GM23338 (cell line): ENCODE measurements at regions not wholly inside any gene's neighbourhood (a gene's known extent, or its start where the extent isn't known, plus 50 kb on each side); places are given as distances from the start of the nearest gene placed in this dataset.

Experiments used
- ATAC-seq: fragments of 200-7000 bp; cut with Tn5 transposase; 3 replicates; pipeline ENCODE4 v1.9.1; 2020
- DNase-seq: peaks from one replicate; pipeline ENCODE4 v3.0.0-alpha.2; 2015; ENCODE audit warnings: low spot score
- H2AFZ ChIP-seq: fragments of 200-600 bp; sonication (generic); 2 replicates; pipeline ENCODE4 v1.8.0; 2016; ENCODE audit warnings: antibody characterized with exemption, mild to moderate bottlenecking, moderate library complexity
- H3F3A ChIP-seq: fragments of 200-600 bp; sonication (generic); replicated peaks from 2 replicates; pipeline ENCODE4 v1.8.0; 2017; ENCODE audit warnings: antibody characterized with exemption, mixed run types, low read depth
- H3K27ac ChIP-seq: fragments of 200-600 bp; sonication (generic); 2 replicates; pipeline ENCODE4 v1.6.1; 2016; ENCODE audit warnings: low read depth
- H3K27me3 ChIP-seq: fragments of 200-600 bp; sonication (generic); 2 replicates; pipeline ENCODE4 v1.8.0; 2016; ENCODE audit warnings: mild to moderate bottlenecking, mixed run types, moderate library complexity; ENCODE audit not compliant: insufficient read depth
- H3K36me3 ChIP-seq: fragments of 200-600 bp; sonication (generic); 2 replicates; pipeline ENCODE4 v1.8.0; 2016; ENCODE audit warnings: mild to moderate bottlenecking; ENCODE audit not compliant: insufficient read depth
- H3K4me1 ChIP-seq: fragments of 200-600 bp; sonication (generic); 2 replicates; pipeline ENCODE4 v1.8.0; 2016; ENCODE audit warnings: mild to moderate bottlenecking, moderate library complexity; ENCODE audit not compliant: insufficient read depth
- H3K4me2 ChIP-seq: fragments of 200-600 bp; sonication (generic); 2 replicates; pipeline ENCODE4 v1.7.1; 2017; ENCODE audit warnings: mixed run types
- H3K4me3 ChIP-seq: fragments of 200-600 bp; sonication (generic); 2 replicates; pipeline ENCODE4 v1.6.1; 2016; ENCODE audit warnings: mixed run types
- H3K79me2 ChIP-seq: fragments of 200-600 bp; sonication (generic); replicated peaks from 2 replicates; pipeline ENCODE4 v1.8.0; 2017; ENCODE audit warnings: mild to moderate bottlenecking; ENCODE audit not compliant: insufficient read depth
- H3K9me2 ChIP-seq: fragments of 200-600 bp; sonication (generic); 2 replicates; pipeline ENCODE4 v1.8.0; 2017; ENCODE audit not compliant: insufficient read depth
- H4K20me1 ChIP-seq: fragments of 200-600 bp; sonication (generic); replicated peaks from 2 replicates; pipeline ENCODE4 v1.8.0; 2017; ENCODE audit warnings: mild to moderate bottlenecking; ENCODE audit not compliant: insufficient read depth
- H3K27ac Mint-ChIP-seq: 2 replicates; pipeline ENCODE4 v1.8.0; 2020; ENCODE audit warnings: inconsistent platforms, mild to moderate bottlenecking, moderate library complexity, mixed read lengths
- H3K27me3 Mint-ChIP-seq: 3 replicates; pipeline ENCODE4 v1.8.0; 2022; ENCODE audit warnings: low read depth, mild to moderate bottlenecking, moderate library complexity, mixed read lengths, inconsistent platforms; ENCODE audit not compliant: insufficient read depth, poor library complexity
- H3K36me3 Mint-ChIP-seq: 3 replicates; pipeline ENCODE4 v1.8.0; 2021; ENCODE audit warnings: low read depth, mild to moderate bottlenecking, inconsistent platforms, moderate library complexity, mixed read lengths
- H3K4me1 Mint-ChIP-seq: 3 replicates; pipeline ENCODE4 v1.8.0; 2020; ENCODE audit warnings: mild to moderate bottlenecking, inconsistent platforms, mixed read lengths
- H3K4me3 Mint-ChIP-seq: 3 replicates; pipeline ENCODE4 v1.8.0; 2021; ENCODE audit warnings: moderate library complexity, mild to moderate bottlenecking, inconsistent platforms, mixed read lengths
- H3K9me3 Mint-ChIP-seq: 3 replicates; pipeline ENCODE4 v1.8.0; 2020; ENCODE audit warnings: moderate library complexity, mild to moderate bottlenecking, inconsistent platforms, mixed read lengths
- CREB1 ChIP-seq: fragments of 250-450 bp; sonication (Bioruptor Pico); IDR thresholded peaks from 2 replicates; pipeline ENCODE4 v1.5.0; 2020; ENCODE audit warnings: low read depth, mild to moderate bottlenecking, moderate library complexity
- CTCF ChIP-seq, 2 experiments: fragments of 200-600 bp in 1 of 2; sonication (generic) in 1 of 2; conservative IDR thresholded peaks; 2 replicates each; pipeline versions ENCODE4 v1.5.1 to v1.6.1; 2016 to 2017; ENCODE audit warnings: antibody characterized with exemption in 2 of 2, low read depth in 2 of 2, mild to moderate bottlenecking in 2 of 2, moderate library complexity in 1 of 2
- EZH2 ChIP-seq: fragments of 200-600 bp; sonication (generic); IDR thresholded peaks from one replicate; pipeline ENCODE4 v1.8.0; 2017; ENCODE audit warnings: antibody characterized with exemption, mild to moderate bottlenecking, low read depth; ENCODE audit not compliant: unreplicated experiment
- EZH2phosphoT487 ChIP-seq: fragments of 200-600 bp; sonication (generic); IDR thresholded peaks from one replicate; pipeline ENCODE4 v1.8.1; 2018; ENCODE audit warnings: antibody characterized with exemption; ENCODE audit not compliant: unreplicated experiment
- JUNB ChIP-seq: IDR thresholded peaks from one replicate; pipeline ENCODE4 v1.6.1; 2016; ENCODE audit warnings: antibody characterized with exemption; ENCODE audit not compliant: unreplicated experiment
- NANOG ChIP-seq: IDR thresholded peaks from 2 replicates; pipeline ENCODE4 v1.6.1; 2016; ENCODE audit warnings: antibody characterized with exemption, borderline replicate concordance
- POLR2AphosphoS5 ChIP-seq: IDR thresholded peaks from 2 replicates; pipeline ENCODE4 v1.6.1; 2016; ENCODE audit warnings: antibody characterized with exemption, low read depth
- STAT1 ChIP-seq: IDR thresholded peaks from one replicate; pipeline ENCODE4 v1.6.1; 2016; ENCODE audit warnings: antibody characterized with exemption; ENCODE audit not compliant: unreplicated experiment
- ZNF114 ChIP-seq: fragments of 250-450 bp; sonication (Bioruptor Pico); IDR thresholded peaks from 2 replicates; pipeline ENCODE4 v1.5.0; 2020; ENCODE audit warnings: mild to moderate bottlenecking, moderate library complexity
- ZNF331 ChIP-seq: fragments of 250-450 bp; sonication (Bioruptor Pico); IDR thresholded peaks from 2 replicates; pipeline ENCODE4 v1.5.0; 2020; ENCODE audit warnings: low read depth, mild to moderate bottlenecking, moderate library complexity
- ZNF462 ChIP-seq: fragments of 250-450 bp; sonication (Bioruptor Pico); IDR thresholded peaks from 2 replicates; pipeline ENCODE4 v1.5.0; 2020; ENCODE audit warnings: mild to moderate bottlenecking, moderate library complexity
- TF ChIP-seq, protein P1 (sequence below): IDR thresholded peaks from one replicate; pipeline ENCODE4 v1.6.1; 2018; ENCODE audit warnings: antibody characterized with exemption; ENCODE audit not compliant: unreplicated experiment
- TF ChIP-seq, protein P2 (sequence below): IDR thresholded peaks from 2 replicates; pipeline ENCODE4 v1.6.1; 2016; ENCODE audit warnings: antibody characterized with exemption

GRCh38 chr7:27442455-27442854, 199.9 kb downstream of the EVX1 start:
- H3K4me2 ChIP-seq = no peak overlapping the region
- H3K4me1 Mint-ChIP-seq = no peaks in the 10 kb centered on the region
- H3K9me2 ChIP-seq = peaks cover 7% of the 10 kb centered on the region; the same call in 1 of the 2 replicates
- no peaks in the 10 kb centered on the region for H3F3A ChIP-seq
- H3K4me3 Mint-ChIP-seq = no peak overlapping the region
- H3K27me3 ChIP-seq = no peaks in the 10 kb centered on the region
- no peaks in the 10 kb centered on the region for H3K4me1 ChIP-seq
- TF ChIP-seq EZH2 (no peak), JUNB (no peak), ZNF331 (CRISPR knock-in tag) (no peak), POLR2AphosphoS5 (no peak), ZNF114 (CRISPR knock-in tag) (no peak), STAT1 (no peak), CTCF (conservative IDR thresholded peaks at IDR 0.05; ENCODE audit: low read depth in 2 of 2) (no peak), EZH2phosphoT487 (no peak), NANOG (no peak), ZNF462 (CRISPR knock-in tag) (no peak), CREB1 (no peak)
- TF ChIP-seq, protein P1, sequence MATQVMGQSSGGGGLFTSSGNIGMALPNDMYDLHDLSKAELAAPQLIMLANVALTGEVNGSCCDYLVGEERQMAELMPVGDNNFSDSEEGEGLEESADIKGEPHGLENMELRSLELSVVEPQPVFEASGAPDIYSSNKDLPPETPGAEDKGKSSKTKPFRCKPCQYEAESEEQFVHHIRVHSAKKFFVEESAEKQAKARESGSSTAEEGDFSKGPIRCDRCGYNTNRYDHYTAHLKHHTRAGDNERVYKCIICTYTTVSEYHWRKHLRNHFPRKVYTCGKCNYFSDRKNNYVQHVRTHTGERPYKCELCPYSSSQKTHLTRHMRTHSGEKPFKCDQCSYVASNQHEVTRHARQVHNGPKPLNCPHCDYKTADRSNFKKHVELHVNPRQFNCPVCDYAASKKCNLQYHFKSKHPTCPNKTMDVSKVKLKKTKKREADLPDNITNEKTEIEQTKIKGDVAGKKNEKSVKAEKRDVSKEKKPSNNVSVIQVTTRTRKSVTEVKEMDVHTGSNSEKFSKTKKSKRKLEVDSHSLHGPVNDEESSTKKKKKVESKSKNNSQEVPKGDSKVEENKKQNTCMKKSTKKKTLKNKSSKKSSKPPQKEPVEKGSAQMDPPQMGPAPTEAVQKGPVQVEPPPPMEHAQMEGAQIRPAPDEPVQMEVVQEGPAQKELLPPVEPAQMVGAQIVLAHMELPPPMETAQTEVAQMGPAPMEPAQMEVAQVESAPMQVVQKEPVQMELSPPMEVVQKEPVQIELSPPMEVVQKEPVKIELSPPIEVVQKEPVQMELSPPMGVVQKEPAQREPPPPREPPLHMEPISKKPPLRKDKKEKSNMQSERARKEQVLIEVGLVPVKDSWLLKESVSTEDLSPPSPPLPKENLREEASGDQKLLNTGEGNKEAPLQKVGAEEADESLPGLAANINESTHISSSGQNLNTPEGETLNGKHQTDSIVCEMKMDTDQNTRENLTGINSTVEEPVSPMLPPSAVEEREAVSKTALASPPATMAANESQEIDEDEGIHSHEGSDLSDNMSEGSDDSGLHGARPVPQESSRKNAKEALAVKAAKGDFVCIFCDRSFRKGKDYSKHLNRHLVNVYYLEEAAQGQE = no peak
- TF ChIP-seq, protein P2, sequence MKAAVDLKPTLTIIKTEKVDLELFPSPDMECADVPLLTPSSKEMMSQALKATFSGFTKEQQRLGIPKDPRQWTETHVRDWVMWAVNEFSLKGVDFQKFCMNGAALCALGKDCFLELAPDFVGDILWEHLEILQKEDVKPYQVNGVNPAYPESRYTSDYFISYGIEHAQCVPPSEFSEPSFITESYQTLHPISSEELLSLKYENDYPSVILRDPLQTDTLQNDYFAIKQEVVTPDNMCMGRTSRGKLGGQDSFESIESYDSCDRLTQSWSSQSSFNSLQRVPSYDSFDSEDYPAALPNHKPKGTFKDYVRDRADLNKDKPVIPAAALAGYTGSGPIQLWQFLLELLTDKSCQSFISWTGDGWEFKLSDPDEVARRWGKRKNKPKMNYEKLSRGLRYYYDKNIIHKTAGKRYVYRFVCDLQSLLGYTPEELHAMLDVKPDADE = no peak
- ATAC-seq = no peak
- H3K4me3 ChIP-seq = no peak overlapping the region
- H3K27me3 Mint-ChIP-seq = no peaks in the 10 kb centered on the region
- no peak for DNase-seq
- H3K27ac ChIP-seq = no peak overlapping the region
- H3K27ac Mint-ChIP-seq = no peak overlapping the region
- H3K9me3 Mint-ChIP-seq = no peaks in the 10 kb centered on the region
- no peaks in the 10 kb centered on the region for H3K79me2 ChIP-seq
- no peak overlapping the region for H2AFZ ChIP-seq
- no peaks in the 10 kb centered on the region for H3K36me3 Mint-ChIP-seq
- no peaks in the 10 kb centered on the region for H3K36me3 ChIP-seq
- H4K20me1 ChIP-seq = no peaks in the 10 kb centered on the region
